ENCODE measurements at regions not wholly inside any gene's neighbourhood (a gene's known extent, or its start where the extent isn't known, plus 50 kb on each side); places are given as distances from the start of the nearest gene placed in this dataset.

DNA sequence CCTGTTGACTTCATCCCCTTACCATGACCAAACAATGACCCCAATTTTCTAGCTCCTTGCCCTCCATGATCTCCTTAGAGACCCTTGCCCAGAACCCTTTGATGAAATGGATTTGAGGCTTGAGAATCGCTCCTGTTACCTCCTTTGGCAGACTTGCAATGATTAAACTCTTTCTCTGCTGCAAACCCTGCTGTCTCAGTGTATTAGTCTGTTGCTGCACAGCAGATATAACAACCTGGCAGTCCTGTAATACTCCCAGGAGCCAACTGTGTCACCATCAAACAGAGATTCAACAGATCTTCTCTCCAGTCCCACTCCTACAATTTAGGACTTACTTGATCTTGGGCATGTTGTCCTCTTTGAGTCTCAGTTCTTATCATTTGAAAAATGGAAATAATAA lies 242.9 kb downstream of the HRH4 start:
- H3K4me3 ChIP-seq (ENCODE audit: low read depth, low read length), result no peak overlapping the region
- TF ChIP-seq, protein P1, sequence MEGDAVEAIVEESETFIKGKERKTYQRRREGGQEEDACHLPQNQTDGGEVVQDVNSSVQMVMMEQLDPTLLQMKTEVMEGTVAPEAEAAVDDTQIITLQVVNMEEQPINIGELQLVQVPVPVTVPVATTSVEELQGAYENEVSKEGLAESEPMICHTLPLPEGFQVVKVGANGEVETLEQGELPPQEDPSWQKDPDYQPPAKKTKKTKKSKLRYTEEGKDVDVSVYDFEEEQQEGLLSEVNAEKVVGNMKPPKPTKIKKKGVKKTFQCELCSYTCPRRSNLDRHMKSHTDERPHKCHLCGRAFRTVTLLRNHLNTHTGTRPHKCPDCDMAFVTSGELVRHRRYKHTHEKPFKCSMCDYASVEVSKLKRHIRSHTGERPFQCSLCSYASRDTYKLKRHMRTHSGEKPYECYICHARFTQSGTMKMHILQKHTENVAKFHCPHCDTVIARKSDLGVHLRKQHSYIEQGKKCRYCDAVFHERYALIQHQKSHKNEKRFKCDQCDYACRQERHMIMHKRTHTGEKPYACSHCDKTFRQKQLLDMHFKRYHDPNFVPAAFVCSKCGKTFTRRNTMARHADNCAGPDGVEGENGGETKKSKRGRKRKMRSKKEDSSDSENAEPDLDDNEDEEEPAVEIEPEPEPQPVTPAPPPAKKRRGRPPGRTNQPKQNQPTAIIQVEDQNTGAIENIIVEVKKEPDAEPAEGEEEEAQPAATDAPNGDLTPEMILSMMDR (conservative IDR thresholded peaks at IDR 0.05; ENCODE audit: low read depth, low read length), result no peak
- DNase-seq (ENCODE audit: low read depth), result no peak

DNA sequence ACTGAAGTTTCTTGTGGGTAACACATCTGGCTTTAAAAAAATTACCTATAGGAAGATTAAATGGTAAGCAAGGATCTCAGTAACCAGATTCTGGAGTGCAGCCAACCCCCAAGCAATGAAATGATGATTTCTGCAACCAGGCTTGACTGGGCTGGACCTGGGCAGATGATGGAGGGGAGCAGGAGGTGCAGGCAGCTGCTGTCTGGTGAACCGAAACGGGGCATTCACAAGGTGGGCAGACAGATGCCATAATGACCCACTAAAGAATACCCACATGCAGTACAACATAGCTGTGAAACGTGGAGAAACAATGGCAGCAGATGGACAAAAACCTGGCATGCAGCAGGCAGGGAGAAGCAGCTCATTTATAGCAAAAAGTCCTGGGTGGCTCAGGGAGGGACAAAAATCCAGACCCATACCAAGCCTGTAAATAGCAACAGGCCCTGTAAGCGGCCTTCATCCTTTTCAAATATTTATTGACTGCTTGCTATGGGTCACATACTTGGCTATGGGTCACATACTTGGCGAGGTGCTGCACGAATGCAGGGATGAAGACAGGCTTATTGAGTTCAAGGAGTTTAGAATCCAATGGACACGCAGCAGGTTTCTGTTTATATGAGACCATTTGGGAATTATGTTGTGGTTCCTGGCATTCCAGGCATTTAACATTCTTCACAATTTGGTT lies 244.7 kb downstream of the HRH4 start:
- TF ChIP-seq, protein P1 (conservative IDR thresholded peaks at IDR 0.05; ENCODE audit: low read depth, low read length), result no peak
- DNase-seq (ENCODE audit: low read depth), result peak; percentile 6
- no peak overlapping the region for H3K4me3 ChIP-seq (ENCODE audit: low read depth, low read length)

DNA sequence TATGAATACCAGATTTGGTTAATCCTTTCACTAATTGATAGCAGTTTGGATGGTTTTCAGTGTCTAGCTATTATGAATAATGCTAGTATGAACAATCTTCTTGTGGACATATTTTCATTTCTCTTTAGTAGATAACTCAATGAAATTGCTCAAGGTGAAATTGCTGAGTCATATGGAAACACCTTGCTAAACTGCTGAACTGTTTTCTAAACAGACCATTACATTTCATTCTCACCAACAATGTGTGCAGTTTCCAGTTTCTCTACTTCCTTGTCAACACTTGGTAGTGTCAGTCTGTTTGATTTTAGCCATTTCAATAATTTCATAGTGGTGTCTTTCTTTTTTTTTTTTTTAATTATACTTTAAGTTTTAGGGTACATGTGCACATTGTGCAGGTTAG lies 250.0 kb downstream of the HRH4 start:
- H3K4me3 ChIP-seq (ENCODE audit: low read depth, low read length), result no peak overlapping the region
- no peak for DNase-seq (ENCODE audit: low read depth)
- TF ChIP-seq, protein P1 (conservative IDR thresholded peaks at IDR 0.05; ENCODE audit: low read depth, low read length), result no peak

DNA sequence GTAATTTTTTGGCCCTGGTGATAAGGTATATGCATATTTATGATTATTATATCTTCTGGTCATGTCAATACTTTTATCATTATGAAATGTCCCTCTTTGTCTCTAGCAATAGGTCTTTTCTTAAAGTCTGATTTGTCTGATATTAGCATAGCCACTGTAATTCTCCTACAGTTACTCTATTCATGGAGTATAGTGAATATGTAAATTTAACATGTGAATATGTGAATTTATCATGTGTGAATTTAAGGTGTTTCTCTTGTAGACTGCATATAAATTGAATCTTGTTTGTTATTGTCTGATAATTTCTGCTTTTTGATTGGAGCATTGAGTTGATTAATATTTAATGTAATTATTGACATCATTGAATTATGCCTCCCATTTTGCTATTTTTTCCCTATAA lies 259.4 kb downstream of the HRH4 start:
- TF ChIP-seq, protein P1 (conservative IDR thresholded peaks at IDR 0.05; ENCODE audit: low read depth, low read length), result no peak
- DNase-seq (ENCODE audit: low read depth), result no peak
- no peak overlapping the region for H3K4me3 ChIP-seq (ENCODE audit: low read depth, low read length)

DNA sequence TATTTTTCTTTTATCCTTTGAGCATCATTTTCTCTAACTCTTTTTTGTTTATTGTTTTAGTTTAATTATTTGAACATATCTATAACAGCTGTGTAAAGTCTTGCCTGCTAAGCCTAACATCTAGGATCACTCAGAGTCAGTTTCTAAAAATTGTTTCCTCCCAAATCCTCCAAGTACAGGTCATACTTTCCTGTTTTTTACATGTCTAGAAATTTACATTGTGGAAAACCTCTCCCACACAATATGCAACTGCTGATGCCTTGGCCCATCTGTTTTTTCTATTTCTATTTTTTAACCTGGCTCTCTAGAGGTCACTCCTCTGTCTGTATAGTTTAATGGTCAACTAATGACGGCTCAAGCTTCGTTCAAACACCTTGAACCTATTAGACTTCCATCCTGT lies 261.0 kb downstream of the HRH4 start:
- TF ChIP-seq, protein P1 (conservative IDR thresholded peaks at IDR 0.05; ENCODE audit: low read depth, low read length), result no peak
- DNase-seq (ENCODE audit: low read depth), result no peak

DNA sequence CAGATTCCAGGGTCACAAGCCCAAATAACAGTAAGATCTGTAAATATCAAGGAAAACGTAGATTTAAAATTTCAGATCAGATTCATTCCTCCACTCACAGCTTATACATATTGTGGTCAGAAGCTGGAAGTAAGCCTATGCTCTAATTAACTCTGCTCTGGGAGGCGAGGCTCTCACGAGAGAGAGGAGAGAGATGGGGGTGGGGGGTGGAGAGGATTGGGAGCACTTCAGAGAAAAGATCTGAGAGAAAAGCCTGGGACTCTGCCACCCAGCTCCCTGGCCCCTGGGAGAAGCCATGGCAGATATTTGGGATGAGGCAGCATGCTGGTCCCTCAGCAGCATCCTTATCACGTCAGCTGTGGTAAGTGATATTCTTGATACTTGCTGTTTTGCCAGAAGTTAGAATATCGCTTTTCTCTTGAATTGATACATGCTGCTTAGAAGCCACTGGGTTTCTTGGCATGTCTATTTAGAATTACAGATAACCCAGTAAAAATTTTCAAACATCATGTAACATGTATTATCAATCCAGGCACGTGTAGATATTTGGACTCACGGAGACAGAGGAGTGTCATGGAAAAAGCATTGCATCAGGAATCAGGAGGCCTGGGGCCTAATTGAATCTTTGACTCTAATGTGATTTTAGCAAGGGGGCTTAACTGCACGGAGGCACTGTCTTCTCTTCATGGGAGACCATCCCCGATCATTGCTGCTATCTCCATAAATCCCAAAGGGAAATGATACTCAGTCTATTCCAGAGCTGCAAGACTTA lies 265.4 kb downstream of the HRH4 start:
- H3K4me3 ChIP-seq (ENCODE audit: low read depth, low read length), result no peak overlapping the region
- TF ChIP-seq, protein P1 (conservative IDR thresholded peaks at IDR 0.05; ENCODE audit: low read depth, low read length), result no peak
- no peak for DNase-seq (ENCODE audit: low read depth)

More for the DNA sequence above, 261.0 kb downstream of the HRH4 start:
- no peak overlapping the region for H3K4me3 ChIP-seq (ENCODE audit: low read depth, low read length)
